AG04449 (cell line): ENCODE measurements at regions not wholly inside any gene's neighbourhood (a gene's known extent, or its start where the extent isn't known, plus 50 kb on each side); places are given as distances from the start of the nearest gene placed in this dataset.

Source experiments
- CTCF ChIA-PET: fragments of 350-600 bp; formaldehyde crosslinking; extraction: SDS; loops from one replicate; lab custom pipeline; 2021; ENCODE audit warnings: antibody characterized with exemption; lab: Yijun Ruan, JAX
- POLR2A ChIA-PET: fragments of 400-600, 350-600 bp; formaldehyde crosslinking; extraction: SDS; loops from one replicate; lab custom pipeline; 2020; ENCODE audit warnings: antibody characterized with exemption, inconsistent platforms; lab: Yijun Ruan, JAX
- DNase-seq: peaks from one replicate; pipeline ENCODE4 v3.0.0-alpha.2; 2010; ENCODE audit warnings: low read depth, low spot score
- H3K4me3 ChIP-seq: 2 replicates; pipeline ENCODE4 v1.5.1; 2011; ENCODE audit warnings: low read depth, mild to moderate bottlenecking, control low read depth, low read length
- CTCF ChIP-seq: IDR thresholded peaks from one replicate; pipeline ENCODE4 v1.5.1; 2011; ENCODE audit warnings: mild to moderate bottlenecking, moderate library complexity, low read length, control low read depth, inconsistent platforms; ENCODE audit not compliant: insufficient read depth; ENCODE audit errors: missing control alignments

- no peak for DNase-seq
- CTCF ChIA-PET, result no interaction called here
- no peak overlapping the region for H3K4me3 ChIP-seq
- peak; percentile 6 for TF ChIP-seq CTCF
- POLR2A ChIA-PET, result interaction anchor here (0.7 kb wide), 1 partner anchor 261 kb away, joined by 3 read pairs; no protein-coding TSS in a partner anchor
Measured at GRCh38 chr9:2367970-2368369, 253.6 kb upstream of the VLDLR start.

GRCh38 chr9:2373648-2374047 is 247.9 kb upstream of the VLDLR start:
- POLR2A ChIA-PET, result no interaction called here
- CTCF ChIA-PET, result no interaction called here
- H3K4me3 ChIP-seq, result no peak overlapping the region
- TF ChIP-seq CTCF, result no peak
- DNase-seq, result no peak

GRCh38 chr9:2375114-2375513 is 246.5 kb upstream of the VLDLR start:
- ChIA-PET POLR2A (no interaction called here), CTCF (no interaction called here)
- no peak for DNase-seq
- no peak for TF ChIP-seq CTCF
- H3K4me3 ChIP-seq, result no peak overlapping the region

- CTCF ChIA-PET, result no interaction called here
- no peak overlapping the region for H3K4me3 ChIP-seq
- DNase-seq, result no peak
- TF ChIP-seq CTCF, result no peak
- POLR2A ChIA-PET, result no interaction called here
Measured at GRCh38 chr9:2377117-2377516, 244.5 kb upstream of the VLDLR start.

- H3K4me3 ChIP-seq, result no peak overlapping the region
- ChIA-PET POLR2A (no interaction called here), CTCF (no interaction called here)
- TF ChIP-seq CTCF, result no peak
- DNase-seq, result no peak
Measured at GRCh38 chr9:2377834-2378233, 243.8 kb upstream of the VLDLR start.

- DNase-seq, result no peak
- H3K4me3 ChIP-seq, result no peak overlapping the region
- no peak for TF ChIP-seq CTCF
- ChIA-PET POLR2A (no interaction called here), CTCF (no interaction called here)
Measured at GRCh38 chr9:2378266-2378665, 243.3 kb upstream of the VLDLR start.
